ENCODE measurements at regions not wholly inside any gene's neighbourhood (a gene's known extent, or its start where the extent isn't known, plus 50 kb on each side); places are given as distances from the start of the nearest gene placed in this dataset.

- H3K4me2 ChIP-seq = no peak overlapping the region
- no peaks in the 10 kb centered on the region for H3K4me1 Mint-ChIP-seq
- no peak overlapping the region for H3K27ac ChIP-seq (ENCODE audit: low read depth)
- no peaks in the 10 kb centered on the region for H3K36me3 ChIP-seq (ENCODE audit: insufficient read depth)
- no peaks in the 10 kb centered on the region for H3K27me3 ChIP-seq (ENCODE audit: insufficient read depth)
- no peaks in the 10 kb centered on the region for H4K20me1 ChIP-seq (replicated peaks; ENCODE audit: insufficient read depth)
- H3K27ac Mint-ChIP-seq = no peak overlapping the region
- H3K4me3 ChIP-seq = no peak overlapping the region
- TF ChIP-seq REST (IDR thresholded peaks at IDR 0.05; ENCODE audit: unreplicated experiment) = no peak
- no peak for TF ChIP-seq ETS1 (IDR thresholded peaks at IDR 0.05)
- no peak for TF ChIP-seq STAT1 (IDR thresholded peaks at IDR 0.05; ENCODE audit: unreplicated experiment)
- no peak for TF ChIP-seq ZNF331 (CRISPR knock-in tag; IDR thresholded peaks at IDR 0.05; ENCODE audit: low read depth)
- no peak for TF ChIP-seq NANOG (IDR thresholded peaks at IDR 0.05; ENCODE audit: borderline replicate concordance)
- H3K4me3 Mint-ChIP-seq = no peak overlapping the region
- H3K9me3 Mint-ChIP-seq = no peaks in the 10 kb centered on the region
- ATAC-seq = no peak
- no peaks in the 10 kb centered on the region for H3F3A ChIP-seq (replicated peaks; ENCODE audit: low read depth)
- no peaks in the 10 kb centered on the region for H3K27me3 Mint-ChIP-seq (ENCODE audit: insufficient read depth, low read depth, poor library complexity)
- H3K79me2 ChIP-seq (replicated peaks; ENCODE audit: insufficient read depth) = no peaks in the 10 kb centered on the region
- H3K36me3 Mint-ChIP-seq (ENCODE audit: low read depth) = no peaks in the 10 kb centered on the region
- H3K9me2 ChIP-seq (ENCODE audit: insufficient read depth) = no peaks in the 10 kb centered on the region
- H2AFZ ChIP-seq = no peak overlapping the region
- H3K4me1 ChIP-seq (ENCODE audit: insufficient read depth) = no peaks in the 10 kb centered on the region
- no peak for DNase-seq (ENCODE audit: low spot score)
Measured at GRCh38 chr18:69109686-69110085, 291.0 kb upstream of the DOK6 start.

GRCh38 chr18:69120833-69121232, 279.9 kb upstream of the DOK6 start:
- Histone ChIP-seq H3K27ac (ENCODE audit: low read depth) (no peak overlapping the region), H3F3A (replicated peaks; ENCODE audit: low read depth) (no peaks in the 10 kb centered on the region), H3K9me2 (ENCODE audit: insufficient read depth) (no peaks in the 10 kb centered on the region), H4K20me1 (replicated peaks; ENCODE audit: insufficient read depth) (no peaks in the 10 kb centered on the region), H3K27me3 (ENCODE audit: insufficient read depth) (no peaks in the 10 kb centered on the region), H3K36me3 (ENCODE audit: insufficient read depth) (no peaks in the 10 kb centered on the region), H3K4me2 (no peak overlapping the region), H3K79me2 (replicated peaks; ENCODE audit: insufficient read depth) (no peaks in the 10 kb centered on the region), H3K4me3 (no peak overlapping the region), H2AFZ (no peak overlapping the region), H3K4me1 (ENCODE audit: insufficient read depth) (no peaks in the 10 kb centered on the region)
- Mint-ChIP-seq H3K9me3 (no peaks in the 10 kb centered on the region; the same call in 2 of the 3 replicates), H3K27me3 (ENCODE audit: insufficient read depth, low read depth, poor library complexity) (peaks cover 4% of the 10 kb centered on the region), H3K4me1 (no peaks in the 10 kb centered on the region), H3K4me3 (no peak overlapping the region), H3K27ac (no peak overlapping the region), H3K36me3 (ENCODE audit: low read depth) (no peaks in the 10 kb centered on the region)
- DNase-seq (ENCODE audit: low spot score) (no peak), ATAC-seq (no peak)
- TF ChIP-seq STAT1 (IDR thresholded peaks at IDR 0.05; ENCODE audit: unreplicated experiment) (no peak), ZNF331 (CRISPR knock-in tag; IDR thresholded peaks at IDR 0.05; ENCODE audit: low read depth) (no peak), ZNF462 (CRISPR knock-in tag; IDR thresholded peaks at IDR 0.05) (no peak), EZH2phosphoT487 (IDR thresholded peaks at IDR 0.05; ENCODE audit: unreplicated experiment) (no peak), NANOG (IDR thresholded peaks at IDR 0.05; ENCODE audit: borderline replicate concordance) (no peak), ZNF114 (CRISPR knock-in tag; IDR thresholded peaks at IDR 0.05) (no peak), JUNB (IDR thresholded peaks at IDR 0.05; ENCODE audit: unreplicated experiment) (no peak), EZH2 (IDR thresholded peaks at IDR 0.05; ENCODE audit: low read depth, unreplicated experiment) (no peak), CREB1 (CRISPR knock-in tag; IDR thresholded peaks at IDR 0.05; ENCODE audit: low read depth) (no peak)
